GM21717 (cell line): ENCODE measurements at regions not wholly inside any gene's neighbourhood (a gene's known extent, or its start where the extent isn't known, plus 50 kb on each side); places are given as distances from the start of the nearest gene placed in this dataset.
"Not testable (repeated sequence)": the region's sequence is repeated elsewhere in the genome, so short reads cannot be mapped to it uniquely, and the experiment has no call there.

Experiments
- ATAC-seq: cut with Tn5 transposase; IDR thresholded peaks from one replicate; pipeline ENCODE4 v1.9.1; 2021; ENCODE audit warnings: mild to moderate bottlenecking, moderate library complexity; ENCODE audit not compliant: unreplicated experiment

DNA sequence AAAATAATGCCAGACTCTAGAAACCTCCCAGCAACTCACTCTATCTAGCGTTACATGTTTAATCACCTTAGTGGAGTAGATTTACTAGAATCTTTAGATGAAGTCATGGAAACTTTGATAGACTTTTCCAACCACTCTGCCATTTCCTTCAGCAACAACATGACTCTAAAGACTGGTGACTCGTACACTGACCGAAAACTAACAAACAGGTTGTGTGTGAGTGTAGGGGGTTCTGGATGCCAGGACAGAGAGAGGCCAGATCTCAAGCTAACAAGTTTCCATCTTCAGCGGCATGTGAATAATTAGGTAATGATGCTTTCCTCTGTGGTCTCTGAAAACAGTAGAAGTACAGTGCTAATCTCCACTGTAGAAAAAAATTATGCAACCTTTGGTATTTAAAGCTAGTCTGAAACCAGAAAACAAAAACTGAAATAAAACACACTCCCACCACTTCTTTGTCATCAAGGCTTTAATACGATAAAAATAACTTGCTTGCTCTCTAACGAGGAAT, 286.4 kb downstream of the PRDM5 start:
- no peak for ATAC-seq

DNA sequence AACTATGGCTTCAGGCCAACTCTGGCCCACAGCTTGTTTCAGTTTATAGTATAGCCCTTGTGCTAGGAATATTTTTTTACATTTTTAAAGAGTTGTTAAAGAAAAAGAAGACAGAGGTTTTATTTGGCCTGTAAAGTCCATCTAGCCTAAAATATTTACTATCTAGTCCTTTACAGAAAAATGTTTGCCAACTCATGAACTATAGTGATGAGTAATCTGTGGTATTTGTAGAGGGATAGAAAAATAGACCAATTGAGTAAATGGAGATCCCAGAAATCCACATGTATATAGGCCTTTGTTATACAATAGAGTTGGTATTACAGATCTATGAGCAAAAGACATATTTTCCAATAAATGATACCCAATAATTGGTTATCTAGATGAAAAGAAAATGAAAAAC, 288.7 kb downstream of the PRDM5 start:
- ATAC-seq: no peak

DNA sequence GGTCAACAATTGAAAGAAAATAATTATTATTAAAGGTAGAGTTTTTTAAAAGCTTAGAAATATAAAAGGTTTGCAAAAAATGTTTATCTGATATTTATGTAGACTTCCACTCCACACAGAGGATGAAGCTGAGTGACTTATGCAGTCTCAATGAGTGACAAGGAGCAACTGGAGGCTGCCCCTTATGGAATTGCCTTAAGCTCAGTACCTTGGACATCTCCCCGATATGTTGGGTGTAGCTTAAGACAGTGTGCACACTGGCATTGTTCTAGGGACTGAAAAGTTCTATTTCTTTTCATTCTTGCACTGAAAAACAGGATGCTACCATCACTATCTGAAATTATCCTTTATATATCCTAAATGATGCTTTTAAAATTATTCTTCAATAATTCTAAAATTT, 292.1 kb downstream of the PRDM5 start:
- ATAC-seq: no peak

DNA sequence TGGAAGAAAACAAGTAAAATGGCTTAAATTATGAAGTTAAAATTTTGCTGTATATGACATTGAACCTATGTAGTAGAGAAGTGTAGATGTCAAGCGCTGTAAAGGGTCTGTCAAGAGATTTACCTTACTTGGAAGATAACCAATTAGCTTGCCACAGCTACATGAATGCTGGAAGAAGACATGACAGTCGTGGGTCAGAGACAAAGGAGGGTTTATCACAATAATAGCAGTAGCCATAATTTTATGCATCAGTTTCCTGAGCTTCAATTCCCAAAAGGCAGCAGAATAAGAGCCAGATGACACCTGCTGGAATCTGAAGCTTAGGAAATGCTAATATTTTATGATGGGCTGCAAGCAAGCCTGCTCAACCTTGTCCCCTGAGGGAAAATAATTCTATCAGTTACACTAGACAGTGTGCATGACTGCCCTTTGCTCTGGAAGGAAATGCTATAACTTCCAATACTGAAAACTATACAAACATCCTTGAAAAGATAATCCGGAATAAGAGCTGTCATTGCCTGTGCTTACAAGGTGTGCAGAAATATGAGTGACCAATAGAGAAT, 292.9 kb downstream of the PRDM5 start:
- ATAC-seq: no peak

DNA sequence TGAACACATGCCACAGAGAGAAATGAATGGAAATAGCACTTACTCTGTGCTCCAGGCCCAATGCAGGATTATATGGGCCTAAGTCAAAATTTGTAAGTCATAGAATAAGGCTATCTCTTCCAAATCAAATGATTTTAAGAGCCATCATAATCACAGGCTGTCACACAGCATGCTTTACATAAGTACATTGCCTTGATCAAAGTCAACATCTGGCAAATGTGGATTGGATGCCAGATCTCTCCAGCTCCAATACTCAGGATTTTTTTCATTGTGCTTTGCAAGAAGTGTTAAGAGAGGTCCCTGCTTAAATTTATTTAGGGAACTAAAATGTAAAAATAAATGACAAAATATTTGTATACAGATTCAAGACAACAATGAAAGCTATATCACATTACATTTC, 299.9 kb downstream of the PRDM5 start:
- no peak for ATAC-seq

DNA sequence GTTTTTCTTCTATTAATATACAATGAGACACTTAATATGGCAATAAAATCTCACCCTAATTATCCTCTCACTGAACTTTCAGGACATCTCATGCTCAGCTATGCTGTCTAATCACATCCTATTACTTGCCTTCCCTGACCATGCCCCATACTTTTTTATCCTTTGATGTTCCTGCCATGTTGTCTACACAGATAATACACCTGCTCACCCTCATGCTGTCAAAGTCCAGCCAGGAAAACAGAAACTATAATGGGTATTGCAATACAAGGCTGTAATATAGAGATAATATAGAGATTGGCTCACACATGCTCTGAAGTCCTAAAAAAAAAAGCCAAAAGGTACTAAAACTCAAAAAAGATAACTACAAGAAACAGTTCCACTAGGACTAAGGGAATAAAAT, 305.4 kb downstream of the PRDM5 start:
- ATAC-seq: no peak

DNA sequence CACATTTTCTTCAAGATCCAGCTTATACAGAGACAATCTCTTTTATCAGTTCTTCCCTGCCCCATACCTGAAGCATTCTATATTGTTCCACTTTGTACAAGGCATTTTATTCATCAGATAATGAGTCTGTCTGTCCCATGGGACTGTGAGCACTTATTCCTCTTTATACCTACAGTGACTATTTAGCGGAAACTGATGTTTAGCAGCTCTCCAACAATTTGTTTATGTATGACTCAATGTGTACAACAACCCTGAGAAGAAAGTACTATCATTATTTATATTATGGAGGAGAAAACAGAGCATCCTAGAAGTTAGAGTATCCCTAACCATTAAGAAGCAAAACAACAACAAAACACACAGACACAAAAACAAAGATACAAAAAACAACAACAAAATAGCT, 306.5 kb downstream of the PRDM5 start:
- ATAC-seq: no peak

DNA sequence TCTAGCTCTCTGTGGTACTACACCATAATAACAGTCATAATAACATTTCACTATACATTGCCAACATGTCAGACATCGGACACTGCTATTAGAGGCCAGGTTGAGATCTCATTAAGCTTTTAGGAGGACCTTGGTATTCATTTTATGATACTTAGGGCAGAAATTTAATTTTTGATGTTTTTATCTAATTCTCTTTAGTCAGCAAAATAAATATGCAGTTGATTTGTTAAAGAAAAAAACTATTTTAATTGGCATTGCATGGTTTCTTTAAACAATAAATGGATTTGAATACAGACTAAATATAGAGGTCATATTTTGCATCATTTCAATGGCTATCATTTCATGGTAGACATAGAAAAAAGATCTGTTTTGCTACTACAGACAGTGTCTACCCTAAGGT, 308.7 kb downstream of the PRDM5 start:
- ATAC-seq: no peak

DNA sequence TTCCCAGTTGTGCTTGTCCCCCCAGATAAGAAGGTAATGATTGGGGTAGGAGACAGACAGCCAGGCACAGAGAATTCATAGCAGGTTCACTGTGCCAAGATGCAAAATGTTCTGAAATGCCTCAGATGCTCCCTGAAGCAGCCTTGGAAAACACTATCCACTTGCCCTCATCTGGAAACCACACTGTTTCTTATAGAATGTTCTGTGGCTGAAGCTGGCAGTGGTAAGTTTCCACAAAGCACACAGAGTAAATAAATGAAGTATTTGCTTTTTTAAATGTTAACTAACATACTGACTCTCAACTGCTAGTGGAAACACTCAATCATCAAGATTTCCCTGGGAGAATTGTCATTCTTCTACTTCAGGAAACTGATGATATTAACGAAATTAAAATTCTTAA, 311.4 kb downstream of the PRDM5 start:
- ATAC-seq: no peak

DNA sequence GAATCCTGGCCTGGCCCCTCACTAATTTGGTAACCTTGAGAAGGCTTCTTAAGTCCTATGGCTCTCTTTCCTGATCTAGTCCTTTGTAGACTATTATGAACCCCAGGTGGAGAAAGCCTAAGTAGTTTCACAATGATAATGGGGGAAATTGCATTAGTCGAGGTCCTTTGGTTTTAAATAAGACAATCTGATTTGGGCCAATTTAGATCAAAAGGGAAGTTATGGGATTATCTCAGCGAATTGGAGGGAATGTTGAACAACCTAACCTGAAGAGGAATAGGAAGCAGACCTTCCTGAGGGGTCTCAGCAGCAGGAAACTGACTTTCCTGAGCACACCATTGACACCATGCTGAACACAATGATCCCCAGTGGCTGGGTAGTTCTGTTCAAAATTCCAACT, 331.5 kb downstream of the PRDM5 start:
- ATAC-seq: no peak

DNA sequence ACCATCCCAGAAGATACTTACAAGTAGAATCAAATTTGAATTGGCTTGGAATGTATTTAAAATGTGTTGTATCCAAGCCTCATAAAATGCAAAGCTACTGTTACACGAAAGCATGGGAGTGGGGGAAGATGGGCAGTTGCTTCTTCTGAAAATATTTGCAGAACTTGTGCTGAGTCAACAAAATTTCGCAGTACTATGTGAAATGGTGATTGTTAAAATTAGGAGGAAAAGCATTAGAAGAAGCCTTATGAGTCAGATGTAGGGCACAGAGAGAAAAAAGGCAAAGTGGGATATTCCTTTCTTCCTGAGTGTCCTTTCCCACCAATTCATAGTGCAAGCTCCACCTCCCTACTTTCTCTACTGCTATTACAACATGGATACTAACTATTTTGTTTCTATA, 332.7 kb downstream of the PRDM5 start:
- ATAC-seq: no peak

DNA sequence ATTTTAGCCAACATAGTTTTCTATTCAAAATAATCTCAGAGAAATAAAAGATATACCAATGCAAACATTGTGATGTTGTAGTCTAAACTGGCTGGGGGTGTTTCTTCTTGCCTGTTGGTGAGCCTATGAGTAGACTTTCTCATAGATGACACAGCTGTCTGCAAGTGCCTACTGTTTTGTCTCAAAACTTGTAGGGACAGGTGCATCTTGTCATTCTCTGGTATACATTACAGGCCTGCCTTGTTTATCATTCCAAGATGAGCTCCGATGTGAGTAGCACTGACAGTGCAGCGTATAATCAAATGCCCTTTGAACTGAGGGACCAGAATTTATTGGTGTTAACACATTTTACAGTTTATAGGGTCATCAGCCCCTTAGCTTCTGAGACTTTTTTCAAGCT, 353.8 kb downstream of the PRDM5 start:
- no peak for ATAC-seq

DNA sequence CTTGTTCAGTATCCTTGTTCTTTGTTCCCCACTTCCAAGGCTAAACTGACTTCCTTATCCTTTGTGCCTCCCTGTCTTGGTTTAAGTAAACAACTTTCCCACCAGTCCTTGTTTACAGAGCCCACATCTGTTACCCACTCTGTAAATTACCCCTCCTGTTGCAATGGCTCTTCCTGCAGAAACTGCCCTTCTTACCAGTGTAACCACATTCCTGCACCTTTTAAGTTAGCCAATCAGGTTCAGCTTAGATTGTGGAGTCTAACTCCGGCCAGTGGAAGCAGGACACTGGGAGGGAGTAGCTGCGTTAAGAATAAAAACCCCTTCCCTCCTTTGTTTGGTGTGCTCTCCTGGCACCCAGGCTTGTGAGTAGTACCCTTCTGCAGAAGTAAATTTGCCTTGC, 360.9 kb downstream of the PRDM5 start:
- ATAC-seq: no peak

DNA sequence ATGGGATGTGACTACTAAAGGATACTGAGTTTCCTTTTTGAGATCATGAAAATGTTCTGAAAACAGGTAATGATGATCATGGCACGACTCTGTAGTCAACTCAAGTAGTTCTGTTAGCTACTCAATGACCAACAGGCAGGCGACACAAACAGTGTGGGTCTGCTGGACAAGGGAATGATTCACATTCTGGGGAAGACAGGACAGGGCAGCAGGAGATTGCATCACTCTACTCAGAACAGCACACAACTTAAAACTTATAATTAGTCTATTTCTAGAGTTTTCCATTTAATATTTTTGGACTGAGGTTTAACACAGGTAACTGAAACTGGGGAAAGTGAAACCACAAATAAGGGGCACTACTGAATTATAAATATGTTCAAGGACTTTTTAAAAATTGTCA, 365.2 kb downstream of the PRDM5 start:
- ATAC-seq: no peak

DNA sequence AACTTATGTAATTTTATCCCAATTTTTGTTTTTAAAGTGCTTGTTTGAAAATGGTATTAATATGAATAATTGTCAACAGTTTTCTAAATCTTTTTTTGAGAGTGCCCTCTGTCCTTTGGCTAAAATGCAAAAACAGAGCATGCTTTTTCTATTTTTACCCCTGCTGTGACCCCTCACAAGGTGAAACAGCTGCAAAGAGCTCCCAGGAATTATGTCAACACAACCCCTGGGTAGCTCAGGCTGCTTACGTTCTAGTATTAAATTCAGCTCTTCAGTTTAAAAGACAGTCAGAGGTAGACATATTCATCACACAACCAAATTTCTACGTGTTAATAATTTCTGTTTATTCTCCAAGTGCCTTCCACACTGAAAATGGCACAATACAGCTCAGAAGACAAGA, 367.5 kb downstream of the PRDM5 start:
- no peak for ATAC-seq

DNA sequence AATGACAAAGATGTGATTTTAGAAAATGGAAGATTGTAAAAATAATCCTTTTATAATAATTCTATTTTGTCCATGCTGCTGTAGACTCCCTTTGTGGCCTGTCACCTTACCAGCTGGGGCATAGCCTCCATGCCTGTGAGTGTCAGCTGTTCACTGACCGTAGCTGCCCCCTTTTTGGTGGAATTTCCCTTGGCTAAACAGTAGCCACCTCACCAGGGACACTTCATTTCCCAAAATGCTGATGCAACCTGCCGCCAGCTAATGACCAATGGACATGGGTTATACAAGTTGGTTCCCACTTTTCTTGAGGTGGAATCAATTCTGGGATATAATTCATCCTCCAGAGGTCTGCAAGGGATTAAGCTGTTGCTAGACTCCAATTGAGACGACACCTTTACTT, 368.4 kb downstream of the PRDM5 start:
- no peak for ATAC-seq

DNA sequence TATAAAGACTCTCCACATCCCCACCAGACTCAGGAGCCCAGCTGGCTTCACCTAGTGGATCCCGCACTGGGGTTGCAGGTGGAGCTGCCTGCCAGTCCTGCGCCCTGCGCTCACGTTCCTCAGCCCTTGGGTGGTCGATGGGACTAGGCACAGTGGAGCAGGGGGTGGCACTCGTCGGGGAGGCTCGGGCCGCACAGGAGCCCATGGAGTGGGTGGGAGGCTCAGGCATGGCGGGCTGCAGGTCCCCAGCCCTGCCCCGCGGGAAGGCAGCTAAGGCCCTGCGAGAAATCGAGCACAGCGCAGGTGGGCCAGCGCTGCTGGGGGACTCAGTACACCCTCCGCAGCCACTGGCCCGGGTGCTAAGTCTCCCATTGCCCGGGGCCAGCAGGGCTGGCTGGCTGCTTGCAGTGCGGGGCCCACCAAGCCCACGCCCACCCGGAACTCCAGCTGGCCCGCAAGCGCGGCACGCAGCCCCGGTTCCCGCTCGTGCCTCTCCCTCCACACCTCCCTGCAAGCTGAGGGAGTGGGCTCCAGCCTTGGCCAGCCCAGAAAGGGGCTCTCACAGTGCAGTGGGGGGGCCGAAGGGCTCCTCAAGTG, 371.8 kb downstream of the PRDM5 start:
- ATAC-seq: not testable (repeated sequence)

DNA sequence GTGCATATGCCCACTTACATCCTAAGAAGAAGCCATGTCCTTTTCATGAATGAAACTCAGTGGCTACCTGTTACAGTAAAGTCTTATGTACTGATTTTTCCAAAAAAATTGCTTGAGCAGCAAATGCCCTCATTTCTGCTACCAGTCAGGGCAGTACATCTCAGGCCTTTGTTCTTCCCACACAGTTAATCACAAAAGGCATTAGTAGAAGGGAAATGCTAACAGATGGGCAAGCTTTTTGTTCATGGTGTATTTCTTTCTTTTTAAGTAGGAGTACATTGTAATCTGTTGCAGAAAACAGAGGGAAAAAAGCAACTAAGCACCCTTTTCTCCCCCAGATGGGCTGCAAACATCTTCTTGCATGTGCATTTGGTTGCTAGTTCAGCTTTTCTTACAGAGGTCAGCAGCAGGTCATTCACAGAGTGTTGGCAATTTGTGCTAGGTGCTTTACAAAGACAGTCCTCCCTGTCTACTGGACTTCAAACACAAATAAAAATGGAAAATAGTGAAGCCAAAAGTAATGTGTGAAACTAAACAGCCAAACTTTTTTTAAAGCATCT, 373.4 kb downstream of the PRDM5 start:
- ATAC-seq: no peak

DNA sequence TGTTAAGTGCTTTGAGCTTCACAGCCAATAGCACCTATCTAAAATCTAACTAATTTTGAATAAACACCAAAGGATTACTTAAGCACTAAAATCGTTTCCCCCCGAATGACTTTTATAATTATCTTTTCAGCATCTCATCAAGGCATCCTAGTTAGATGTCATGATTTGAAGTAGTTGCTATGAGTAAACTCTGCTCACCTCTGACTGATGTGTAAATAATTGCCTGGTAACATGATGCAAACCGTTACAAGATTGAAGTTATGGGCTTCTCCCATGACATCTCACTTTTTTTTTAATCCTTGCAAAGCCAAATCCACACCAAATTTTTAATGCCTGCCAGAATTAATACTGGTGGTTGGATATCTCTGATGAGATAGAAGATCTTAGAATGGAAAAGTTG, 377.1 kb downstream of the PRDM5 start:
- ATAC-seq: no peak

DNA sequence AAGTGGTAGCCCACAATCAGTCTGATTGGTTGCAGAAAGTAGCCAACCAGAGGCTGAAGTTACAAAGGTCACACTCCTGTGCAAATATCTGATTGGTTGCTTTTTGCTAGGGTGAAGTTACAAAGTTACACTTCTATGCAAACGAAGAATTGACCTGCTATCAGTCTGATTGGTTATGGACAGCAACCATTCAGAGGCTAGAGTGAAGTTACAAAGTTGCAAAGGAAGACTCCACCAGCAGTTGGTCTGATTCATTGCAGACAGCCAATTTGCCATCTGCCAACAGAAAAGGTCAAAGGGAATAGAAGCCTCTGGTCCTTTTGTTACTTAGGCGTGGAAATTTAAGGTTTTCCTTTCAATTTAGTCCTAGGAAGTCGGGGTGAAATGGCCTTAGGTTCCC, 377.7 kb downstream of the PRDM5 start:
- no peak for ATAC-seq

DNA sequence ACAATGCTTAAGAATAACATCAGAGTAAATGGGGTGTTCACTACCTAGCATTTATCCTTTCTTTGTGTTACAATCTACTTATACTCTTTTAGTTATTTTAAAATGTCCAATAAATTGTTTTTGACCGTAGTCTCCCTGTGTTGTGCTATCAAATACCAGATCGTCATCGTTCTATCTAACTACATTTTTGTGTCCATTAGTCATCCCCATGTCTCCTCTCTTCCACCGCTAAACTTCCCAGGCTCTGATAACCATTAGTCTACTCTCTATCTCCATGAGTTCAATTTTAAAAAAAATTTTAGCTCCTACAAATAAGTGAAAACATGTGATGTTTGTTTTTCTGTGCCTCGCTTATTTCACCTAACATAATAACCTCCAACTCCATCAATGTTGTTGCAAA, 381.9 kb downstream of the PRDM5 start:
- no peak for ATAC-seq

DNA sequence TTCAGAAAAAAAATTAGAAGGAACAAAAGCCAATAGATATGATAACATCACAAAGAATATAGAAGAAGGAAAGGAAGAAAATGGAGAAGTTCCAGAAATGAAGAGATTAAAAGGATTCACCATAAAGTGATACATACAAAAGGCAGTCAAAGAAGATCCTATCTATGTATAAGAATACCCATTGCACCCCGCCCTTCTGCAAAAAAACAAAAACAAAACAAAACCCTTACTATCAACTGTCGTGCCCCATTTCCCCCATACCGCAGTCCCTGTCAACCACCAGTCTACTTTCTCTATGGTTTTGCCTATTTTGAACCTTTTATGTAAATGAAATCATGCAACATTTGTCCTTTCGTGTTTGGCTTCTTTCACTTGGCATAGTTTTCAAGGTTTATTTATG, 385.6 kb downstream of the PRDM5 start:
- ATAC-seq: no peak

DNA sequence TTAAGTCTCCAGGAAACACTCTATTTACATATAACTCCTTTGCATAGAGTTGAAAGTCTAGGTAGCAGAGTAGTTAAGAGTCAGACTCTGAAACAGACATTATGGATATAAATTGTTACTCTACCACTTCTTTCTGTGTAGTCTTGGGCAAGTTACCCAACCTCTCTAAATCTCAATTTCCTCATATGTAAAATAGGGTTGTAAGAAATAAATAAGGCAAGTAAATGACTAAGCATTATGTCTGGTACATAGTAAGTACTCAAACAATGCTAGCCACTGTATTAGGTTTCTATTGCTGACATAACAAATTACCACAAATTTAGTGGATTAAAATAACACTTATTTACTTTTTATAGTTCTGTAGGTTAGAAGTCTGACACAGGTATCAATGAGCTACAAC, 394.1 kb downstream of the PRDM5 start:
- ATAC-seq: no peak
